ENCODE measurements at regions not wholly inside any gene's neighbourhood (a gene's known extent, or its start where the extent isn't known, plus 50 kb on each side); places are given as distances from the start of the nearest gene placed in this dataset.

GRCh38 chr1:170326186-170326585 is 180.4 kb downstream of the NTMT2 start (continued):
- TF ChIP-seq ZNF462 (CRISPR knock-in tag; IDR thresholded peaks at IDR 0.05): no peak
- no peak for TF ChIP-seq REST (IDR thresholded peaks at IDR 0.05; ENCODE audit: unreplicated experiment)

GRCh38 chr1:170332801-170333200 is 187.0 kb downstream of the NTMT2 start:
- no peaks in the 10 kb centered on the region for H3K9me3 Mint-ChIP-seq
- no peak for DNase-seq (ENCODE audit: low spot score)
- H3K4me1 Mint-ChIP-seq: no peaks in the 10 kb centered on the region
- no peaks in the 10 kb centered on the region for H3K27me3 ChIP-seq (ENCODE audit: insufficient read depth)
- H3K27me3 Mint-ChIP-seq (ENCODE audit: insufficient read depth, low read depth, poor library complexity): no peaks in the 10 kb centered on the region
- no peaks in the 10 kb centered on the region for H3K36me3 ChIP-seq (ENCODE audit: insufficient read depth)
- no peaks in the 10 kb centered on the region for H4K20me1 ChIP-seq (replicated peaks; ENCODE audit: insufficient read depth)
- H3K4me2 ChIP-seq: no peak overlapping the region
- no peak overlapping the region for H3K27ac Mint-ChIP-seq
- H3K4me3 ChIP-seq: no peak overlapping the region
- H3F3A ChIP-seq (replicated peaks; ENCODE audit: low read depth): no peaks in the 10 kb centered on the region
- no peak overlapping the region for H2AFZ ChIP-seq
- H3K9me2 ChIP-seq (ENCODE audit: insufficient read depth): peaks cover 3% of the 10 kb centered on the region; the same call in 1 of the 2 replicates
- no peaks in the 10 kb centered on the region for H3K36me3 Mint-ChIP-seq (ENCODE audit: low read depth)
- H3K79me2 ChIP-seq (replicated peaks; ENCODE audit: insufficient read depth): no peaks in the 10 kb centered on the region
- no peak overlapping the region for H3K4me3 Mint-ChIP-seq
- no peaks in the 10 kb centered on the region for H3K4me1 ChIP-seq (ENCODE audit: insufficient read depth)
- no peak overlapping the region for H3K27ac ChIP-seq (ENCODE audit: low read depth)
- ATAC-seq: no peak
- TF ChIP-seq CTCF (conservative IDR thresholded peaks at IDR 0.05; ENCODE audit: low read depth in 2 of 2): no peak
- no peak for TF ChIP-seq REST (IDR thresholded peaks at IDR 0.05; ENCODE audit: unreplicated experiment)
- no peak for TF ChIP-seq JUNB (IDR thresholded peaks at IDR 0.05; ENCODE audit: unreplicated experiment)
- no peak for TF ChIP-seq STAT1 (IDR thresholded peaks at IDR 0.05; ENCODE audit: unreplicated experiment)
- no peak for TF ChIP-seq ZNF114 (CRISPR knock-in tag; IDR thresholded peaks at IDR 0.05)
- TF ChIP-seq POLR2AphosphoS5 (IDR thresholded peaks at IDR 0.05; ENCODE audit: low read depth): no peak
- no peak for TF ChIP-seq ETS1 (IDR thresholded peaks at IDR 0.05)
- TF ChIP-seq CREB1 (CRISPR knock-in tag; IDR thresholded peaks at IDR 0.05; ENCODE audit: low read depth): no peak
